Tibial nerve (tissue), 4 donors: ENCODE measurements at regions not wholly inside any gene's neighbourhood (a gene's known extent, or its start where the extent isn't known, plus 50 kb on each side); places are given as distances from the start of the nearest gene placed in this dataset.
A peak's percentile ranks its signal among the peaks of the same experiment; 100 is the strongest.

Source experiments
- DNase-seq, 2 donors: peaks; one replicate each; pipeline ENCODE4 v3.0.0-alpha.2; 2019; ENCODE audit warnings: low spot score in 2 of 2
- H3K27ac ChIP-seq, 4 donors: fragments of 200-600 bp; sonication (generic) in 3 of 4; one replicate each; pipeline ENCODE4 v1.5.1; 2017 to 2019; ENCODE audit warnings: mild to moderate bottlenecking in 1 of 4
- H3K27me3 ChIP-seq, 2 donors: fragments of 200-600 bp; sonication (generic) in 1 of 2; one replicate each; pipeline versions ENCODE4 v1.5.1 to v1.6.0; 2017 to 2019
- H3K36me3 ChIP-seq, 3 donors: fragments of 200-600 bp; sonication (generic); one replicate each; pipeline ENCODE4 v1.5.1; 2018 to 2019
- H3K4me1 ChIP-seq, 4 donors: fragments of 200-600 bp; sonication (generic) in 3 of 4; one replicate each; pipeline ENCODE4 v1.5.1; 2017 to 2019
- H3K4me3 ChIP-seq, 4 donors: fragments of 200-600 bp; sonication (generic) in 3 of 4; one replicate each; pipeline ENCODE4 v1.5.1; 2017 to 2019; ENCODE audit warnings: mild to moderate bottlenecking in 1 of 4, moderate library complexity in 1 of 4
- H3K9me3 ChIP-seq, 4 donors: fragments of 200-600 bp; sonication (generic) in 3 of 4; one replicate each; pipeline ENCODE4 v1.5.1; 2017 to 2019
- CTCF ChIP-seq, 5 experiments: fragments of 200-600 bp in 3 of 5; fragments of 450-650 bp in 2 of 5; sonication (generic) in 3 of 5; IDR thresholded peaks; one replicate each; pipeline ENCODE4 v1.5.1; 2016 to 2019; ENCODE audit warnings: antibody characterized with exemption in 5 of 5, mild to moderate bottlenecking in 3 of 5, moderate library complexity in 2 of 5
- EP300 ChIP-seq, 2 donors: sonication (generic); formaldehyde crosslinking; IDR thresholded peaks; one replicate each; pipeline ENCODE4 v1.6.1; 2017; ENCODE audit warnings: antibody characterized with exemption in 2 of 2, mild to moderate bottlenecking in 1 of 2
- POLR2A ChIP-seq, 2 donors: fragments of 450-650 bp; IDR thresholded peaks; one replicate each; pipeline ENCODE4 v1.6.1; 2017; ENCODE audit warnings: antibody characterized with exemption in 2 of 2, mild to moderate bottlenecking in 2 of 2, moderate library complexity in 2 of 2
- WGBS, 2 donors: methylation state at CpG; one replicate each; pipeline ENCODE4 v1.1.5; 2018; 5-methylcytosine and 5-hydroxymethylcytosine counted together

GRCh38 chr6:82015043-82015442 is 232.5 kb downstream of the IBTK start:
- no peak overlapping the region for H3K4me3 ChIP-seq
- peak overlapping the region; percentile 40 to 89 (median 70) for H3K27ac ChIP-seq
- no peaks in the 10 kb centered on the region for H3K36me3 ChIP-seq
- no peak for TF ChIP-seq CTCF (IDR thresholded peaks at IDR 0.05)
- TF ChIP-seq EP300 (IDR thresholded peaks at IDR 0.05), result no peak
- TF ChIP-seq POLR2A (IDR thresholded peaks at IDR 0.05), result no peak
- no peak for DNase-seq
- H3K9me3 ChIP-seq, result no peaks in the 10 kb centered on the region
- peaks cover 0 to 54% (median 17%) of the 10 kb centered on the region in 4 donors for H3K4me1 ChIP-seq
- H3K27me3 ChIP-seq, result no peaks in the 10 kb centered on the region
- 82 to 86% methylated on average over 2 of the region's 2 CpGs for WGBS, 2 donors

- WGBS, 2 donors, result 42 to 55% methylated on average over 3 of the region's 3 CpGs
Measured at GRCh38 chr6:82013561-82014530, 233.7 kb downstream of the IBTK start.

GRCh38 chr6:82006027-82006738 is 241.4 kb downstream of the IBTK start:
- TF ChIP-seq POLR2A (IDR thresholded peaks at IDR 0.05) (no peak), EP300 (IDR thresholded peaks at IDR 0.05) (no peak), CTCF (IDR thresholded peaks at IDR 0.05) (peak; percentile 20 to 34 (median 30))
- no peak overlapping the region for H3K4me3 ChIP-seq
- WGBS, 2 donors, result 65 to 80% methylated on average over 4 to 5 of the region's 5 CpGs
- DNase-seq, result no peak
- no peaks in the 10 kb centered on the region for H3K36me3 ChIP-seq
- no peaks in the 10 kb centered on the region for H3K27me3 ChIP-seq
- no peaks in the 10 kb centered on the region for H3K4me1 ChIP-seq
- H3K27ac ChIP-seq, result no peak overlapping the region
- H3K9me3 ChIP-seq, result peaks cover 0 to 41% (median 3%) of the 10 kb centered on the region in 4 donors

More at GRCh38 chr6:82013561-82014530, 233.7 kb downstream of the IBTK start:
- peak in 1 of 2 donors; percentile 63 for DNase-seq
- peak in 1 of 2 donors; percentile 85 for TF ChIP-seq EP300 (IDR thresholded peaks at IDR 0.05)
- TF ChIP-seq CTCF (IDR thresholded peaks at IDR 0.05), result no peak
- peaks cover 0 to 11% (median 0%) of the 10 kb centered on the region in 4 donors for H3K9me3 ChIP-seq
- no peak overlapping the region for H3K4me3 ChIP-seq
- no peaks in the 10 kb centered on the region for H3K27me3 ChIP-seq
- peaks cover 0 to 54% (median 17%) of the 10 kb centered on the region in 4 donors for H3K4me1 ChIP-seq
- peak overlapping the region; percentile 40 to 89 (median 70) for H3K27ac ChIP-seq
- no peaks in the 10 kb centered on the region for H3K36me3 ChIP-seq

GRCh38 chr6:82000551-82000950 is 247.0 kb downstream of the IBTK start:
- TF ChIP-seq POLR2A (IDR thresholded peaks at IDR 0.05) (no peak), CTCF (IDR thresholded peaks at IDR 0.05) (no peak), EP300 (IDR thresholded peaks at IDR 0.05) (no peak)
- Histone ChIP-seq H3K4me1 (peaks cover 0 to 19% (median 6%) of the 10 kb centered on the region in 4 donors), H3K4me3 (no peak overlapping the region), H3K27me3 (no peaks in the 10 kb centered on the region), H3K36me3 (no peaks in the 10 kb centered on the region), H3K27ac (no peak overlapping the region), H3K9me3 (peaks cover 0 to 3% (median 0%) of the 10 kb centered on the region in 4 donors)
- DNase-seq, result no peak
